Activated naive CD8-positive, alpha-beta T cell treated with anti-CD3 and anti-CD28 coated beads, Interleukin-2, amount 10 ng/mL, durations not matched to agents 7 days and 5 days (primary cell): ENCODE measurements at regions not wholly inside any gene's neighbourhood (a gene's known extent, or its start where the extent isn't known, plus 50 kb on each side); places are given as distances from the start of the nearest gene placed in this dataset.

Experiments
- ATAC-seq: fragments of 150-1000 bp; cut with Tn5 transposase; one replicate; pipeline ENCODE4 v1.10.0; 2021; ENCODE audit warnings: low read depth, moderate library complexity
- POLR2A ChIA-PET: fragments of 350-600 bp; sonication (Branson Sonifier 250); formaldehyde crosslinking; loops from one replicate; lab custom pipeline; 2021; ENCODE audit warnings: antibody characterized with exemption; lab: Charles Lee
- DNase-seq: peaks from one replicate; pipeline ENCODE4 v3.0.0; 2021
- H3K27ac Mint-ChIP-seq: one replicate; pipeline ENCODE4 v1.8.0; 2022; ENCODE audit warnings: mild to moderate bottlenecking, mixed read lengths
- H3K27me3 Mint-ChIP-seq: one replicate; pipeline ENCODE4 v1.8.0; 2022; ENCODE audit warnings: mild to moderate bottlenecking, moderate library complexity, mixed read lengths
- H3K36me3 Mint-ChIP-seq: one replicate; pipeline ENCODE4 v1.8.0; 2021; ENCODE audit warnings: mild to moderate bottlenecking, mixed read lengths
- H3K4me1 Mint-ChIP-seq: one replicate; pipeline ENCODE4 v1.8.0; 2021; ENCODE audit warnings: mixed read lengths
- H3K4me3 Mint-ChIP-seq: one replicate; pipeline ENCODE4 v1.8.0; 2022; ENCODE audit warnings: mild to moderate bottlenecking, moderate library complexity, mixed read lengths
- H3K9me3 Mint-ChIP-seq: one replicate; pipeline ENCODE4 v1.8.0; 2021; ENCODE audit warnings: mixed read lengths

GRCh38 chr18:78721981-78722380, 257.6 kb upstream of the SALL3 start:
- Mint-ChIP-seq H3K4me1 (no peaks in the 10 kb centered on the region), H3K36me3 (no peaks in the 10 kb centered on the region), H3K4me3 (no peak overlapping the region), H3K27me3 (peaks cover 18% of the 10 kb centered on the region), H3K9me3 (no peaks in the 10 kb centered on the region), H3K27ac (no peak overlapping the region)
- DNase-seq (no peak), ATAC-seq (no peak)
- POLR2A ChIA-PET: no interaction called here

GRCh38 chr18:78722386-78722785, 257.2 kb upstream of the SALL3 start:
- POLR2A ChIA-PET: no interaction called here
- Mint-ChIP-seq H3K27ac (no peak overlapping the region), H3K4me1 (no peaks in the 10 kb centered on the region), H3K36me3 (no peaks in the 10 kb centered on the region), H3K9me3 (no peaks in the 10 kb centered on the region), H3K4me3 (no peak overlapping the region), H3K27me3 (peaks cover 18% of the 10 kb centered on the region)
- ATAC-seq (no peak), DNase-seq (no peak)

- no peak for ATAC-seq
- H3K4me1 Mint-ChIP-seq: no peaks in the 10 kb centered on the region
- no peak overlapping the region for H3K4me3 Mint-ChIP-seq
- no peak for DNase-seq
- no peaks in the 10 kb centered on the region for H3K36me3 Mint-ChIP-seq
- H3K27ac Mint-ChIP-seq: no peak overlapping the region
- H3K9me3 Mint-ChIP-seq: no peaks in the 10 kb centered on the region
- POLR2A ChIA-PET: no interaction called here
- peaks cover 18% of the 10 kb centered on the region for H3K27me3 Mint-ChIP-seq
Observed at GRCh38 chr18:78722929-78723710, 256.5 kb upstream of the SALL3 start.

- H3K4me3 Mint-ChIP-seq: no peak overlapping the region
- DNase-seq (no peak), ATAC-seq (no peak)
- H3K27ac Mint-ChIP-seq: no peak overlapping the region
- H3K9me3 Mint-ChIP-seq: no peaks in the 10 kb centered on the region
- peaks cover 18% of the 10 kb centered on the region for H3K27me3 Mint-ChIP-seq
- POLR2A ChIA-PET: no interaction called here
- no peaks in the 10 kb centered on the region for H3K4me1 Mint-ChIP-seq
- no peaks in the 10 kb centered on the region for H3K36me3 Mint-ChIP-seq
Observed at GRCh38 chr18:78724214-78724914, 255.3 kb upstream of the SALL3 start.

- H3K9me3 Mint-ChIP-seq: no peaks in the 10 kb centered on the region
- POLR2A ChIA-PET: no interaction called here
- H3K27me3 Mint-ChIP-seq: peaks cover 18% of the 10 kb centered on the region
- ATAC-seq (no peak), DNase-seq (no peak)
- no peak overlapping the region for H3K4me3 Mint-ChIP-seq
- no peak overlapping the region for H3K27ac Mint-ChIP-seq
- no peaks in the 10 kb centered on the region for H3K36me3 Mint-ChIP-seq
- H3K4me1 Mint-ChIP-seq: no peaks in the 10 kb centered on the region
Observed at GRCh38 chr18:78725426-78725825, 254.2 kb upstream of the SALL3 start.

GRCh38 chr18:78726326-78727056, 253.1 kb upstream of the SALL3 start:
- H3K27me3 Mint-ChIP-seq: peaks cover 16% of the 10 kb centered on the region
- no peaks in the 10 kb centered on the region for H3K4me1 Mint-ChIP-seq
- H3K27ac Mint-ChIP-seq: no peak overlapping the region
- H3K36me3 Mint-ChIP-seq: no peaks in the 10 kb centered on the region
- ATAC-seq (no peak), DNase-seq (no peak)
- no peak overlapping the region for H3K4me3 Mint-ChIP-seq
- no peaks in the 10 kb centered on the region for H3K9me3 Mint-ChIP-seq
- POLR2A ChIA-PET: no interaction called here

- H3K4me1 Mint-ChIP-seq: no peaks in the 10 kb centered on the region
- no peak overlapping the region for H3K27ac Mint-ChIP-seq
- H3K27me3 Mint-ChIP-seq: peaks cover 11% of the 10 kb centered on the region
- POLR2A ChIA-PET: no interaction called here
- H3K4me3 Mint-ChIP-seq: no peak overlapping the region
- no peaks in the 10 kb centered on the region for H3K36me3 Mint-ChIP-seq
- no peak for ATAC-seq
- no peak for DNase-seq
- no peaks in the 10 kb centered on the region for H3K9me3 Mint-ChIP-seq
Observed at GRCh38 chr18:78727057-78727739, 252.4 kb upstream of the SALL3 start.

- ATAC-seq (no peak), DNase-seq (no peak)
- POLR2A ChIA-PET: no interaction called here
- no peaks in the 10 kb centered on the region for H3K36me3 Mint-ChIP-seq
- H3K27ac Mint-ChIP-seq: no peak overlapping the region
- no peaks in the 10 kb centered on the region for H3K4me1 Mint-ChIP-seq
- H3K27me3 Mint-ChIP-seq: peaks cover 7% of the 10 kb centered on the region
- no peaks in the 10 kb centered on the region for H3K9me3 Mint-ChIP-seq
- no peak overlapping the region for H3K4me3 Mint-ChIP-seq
Observed at GRCh38 chr18:78727877-78728783, 251.5 kb upstream of the SALL3 start.

- peaks cover 2% of the 10 kb centered on the region for H3K27me3 Mint-ChIP-seq
- ATAC-seq (no peak), DNase-seq (no peak)
- H3K9me3 Mint-ChIP-seq: no peaks in the 10 kb centered on the region
- no peak overlapping the region for H3K27ac Mint-ChIP-seq
- no peaks in the 10 kb centered on the region for H3K4me1 Mint-ChIP-seq
- POLR2A ChIA-PET: no interaction called here
- no peak overlapping the region for H3K4me3 Mint-ChIP-seq
- H3K36me3 Mint-ChIP-seq: no peaks in the 10 kb centered on the region
Observed at GRCh38 chr18:78728784-78729467, 250.7 kb upstream of the SALL3 start.

- H3K36me3 Mint-ChIP-seq: no peaks in the 10 kb centered on the region
Observed at GRCh38 chr18:78730546-78730945, 249.1 kb upstream of the SALL3 start.

GRCh38 chr18:78731016-78731397, 248.6 kb upstream of the SALL3 start:
- Mint-ChIP-seq H3K4me3 (no peak overlapping the region), H3K36me3 (no peaks in the 10 kb centered on the region), H3K9me3 (no peaks in the 10 kb centered on the region), H3K4me1 (no peaks in the 10 kb centered on the region), H3K27ac (no peak overlapping the region), H3K27me3 (no peaks in the 10 kb centered on the region)
- DNase-seq (no peak), ATAC-seq (no peak)
- POLR2A ChIA-PET: no interaction called here

More at GRCh38 chr18:78730546-78730945, 249.1 kb upstream of the SALL3 start:
- Mint-ChIP-seq H3K4me1 (no peaks in the 10 kb centered on the region), H3K27me3 (no peaks in the 10 kb centered on the region), H3K9me3 (no peaks in the 10 kb centered on the region), H3K27ac (no peak overlapping the region), H3K4me3 (no peak overlapping the region)
- DNase-seq (no peak), ATAC-seq (no peak)
- POLR2A ChIA-PET: no interaction called here

GRCh38 chr18:78731398-78732032, 248.1 kb upstream of the SALL3 start:
- no peaks in the 10 kb centered on the region for H3K27me3 Mint-ChIP-seq
- no peaks in the 10 kb centered on the region for H3K4me1 Mint-ChIP-seq
- no peaks in the 10 kb centered on the region for H3K9me3 Mint-ChIP-seq
- no peak for DNase-seq
- POLR2A ChIA-PET: no interaction called here
- H3K36me3 Mint-ChIP-seq: no peaks in the 10 kb centered on the region
- no peak for ATAC-seq
- H3K4me3 Mint-ChIP-seq: no peak overlapping the region
- no peak overlapping the region for H3K27ac Mint-ChIP-seq
